CD14-positive monocyte (primary cell): ENCODE measurements at regions not wholly inside any gene's neighbourhood (a gene's known extent, or its start where the extent isn't known, plus 50 kb on each side); places are given as distances from the start of the nearest gene placed in this dataset.
"Not testable (repeated sequence)": the region's sequence is repeated elsewhere in the genome, so short reads cannot be mapped to it uniquely, and the experiment has no call there.

Experiments used
- DNase-seq, 3 donors: peaks; one replicate each; pipeline ENCODE4 v3.0.0-alpha.2; 2011 to 2022
- H2AFZ ChIP-seq: 2 replicates; pipeline ENCODE4 v1.6.0; 2012; ENCODE audit warnings: mild to moderate bottlenecking, low read depth, low read length, inconsistent platforms; ENCODE audit not compliant: insufficient read depth, poor library complexity, severe bottlenecking
- H3K27ac ChIP-seq, 2 donors: 1 replicate in 1 of 2; 2 replicates in 1 of 2; pipeline ENCODE4 v1.5.1; 2012 to 2013; ENCODE audit warnings: low read length in 2 of 2, control low read depth in 1 of 2, inconsistent platforms in 1 of 2, low read depth in 1 of 2, mild to moderate bottlenecking in 1 of 2
- H3K27me3 ChIP-seq, 2 donors: one replicate each; pipeline versions ENCODE4 v1.6.0 to v1.6.1; 2011 to 2013; ENCODE audit warnings: low read length in 2 of 2; ENCODE audit not compliant: control insufficient read depth in 2 of 2, insufficient read depth in 2 of 2
- H3K36me3 ChIP-seq, 2 donors: replicated peaks in 1 of 2; 1 replicate in 1 of 2; 2 replicates in 1 of 2; pipeline versions ENCODE4 v1.5.1 to v1.6.1; 2012 to 2013; ENCODE audit warnings: low read length in 2 of 2, control low read depth in 1 of 2, inconsistent platforms in 1 of 2, mild to moderate bottlenecking in 1 of 2; ENCODE audit not compliant: insufficient read depth in 2 of 2, control insufficient read depth in 1 of 2
- H3K4me1 ChIP-seq, 2 donors: 1 replicate in 1 of 2; 2 replicates in 1 of 2; pipeline versions ENCODE4 v1.5.1 to v1.6.1; 2012 to 2013; ENCODE audit warnings: low read length in 2 of 2, control low read depth in 1 of 2, inconsistent platforms in 1 of 2, mild to moderate bottlenecking in 1 of 2, moderate library complexity in 1 of 2; ENCODE audit not compliant: insufficient read depth in 2 of 2, control insufficient read depth in 1 of 2
- H3K4me2 ChIP-seq: replicated peaks from 2 replicates; pipeline ENCODE3; 2012; ENCODE audit warnings: low read length, moderate library complexity, mild to moderate bottlenecking; ENCODE audit not compliant: poor library complexity, severe bottlenecking; ENCODE audit errors: extremely low read depth
- H3K4me3 ChIP-seq, 3 experiments: fragments of 200-600 bp in 1 of 3; sonication (generic) in 1 of 3; replicated peaks in 1 of 3; 1 replicate in 2 of 3; 2 replicates in 1 of 3; pipeline ENCODE4 v1.5.1; 2011 to 2013; ENCODE audit warnings: low read length in 3 of 3, mild to moderate bottlenecking in 3 of 3, control low read depth in 2 of 3, low read depth in 2 of 3, inconsistent platforms in 1 of 3, moderate library complexity in 1 of 3
- H3K79me2 ChIP-seq: 2 replicates; pipeline ENCODE4 v1.6.0; 2012; ENCODE audit warnings: mild to moderate bottlenecking, control low read depth, inconsistent platforms, low read length, moderate library complexity; ENCODE audit not compliant: insufficient read depth
- H3K9ac ChIP-seq: 2 replicates; pipeline ENCODE4 v1.6.0; 2017; ENCODE audit warnings: low read length, mild to moderate bottlenecking; ENCODE audit not compliant: insufficient read depth, poor library complexity, severe bottlenecking
- H3K9me3 ChIP-seq, 2 donors: replicated peaks in 1 of 2; 1 replicate in 1 of 2; 2 replicates in 1 of 2; pipeline versions ENCODE4 v1.5.1 to v1.6.1; 2012 to 2013; ENCODE audit warnings: low read length in 2 of 2, control low read depth in 1 of 2; ENCODE audit not compliant: control insufficient read depth in 1 of 2, insufficient read depth in 1 of 2
- H4K20me1 ChIP-seq: 2 replicates; pipeline ENCODE4 v1.6.0; 2012; ENCODE audit warnings: mild to moderate bottlenecking, low read length, control low read depth, moderate library complexity; ENCODE audit not compliant: insufficient read depth
- H3K27ac Mint-ChIP-seq, 7 donors: one replicate each; pipeline ENCODE4 v1.8.0; 2020; ENCODE audit warnings: mild to moderate bottlenecking in 7 of 7, mixed read lengths in 7 of 7, moderate library complexity in 6 of 7, inconsistent platforms in 2 of 7
- H3K27me3 Mint-ChIP-seq, 3 donors: one replicate each; pipeline ENCODE4 v1.8.0; 2021 to 2022; ENCODE audit warnings: low read depth in 3 of 3, mild to moderate bottlenecking in 3 of 3, mixed read lengths in 3 of 3, moderate library complexity in 3 of 3, inconsistent platforms in 1 of 3
- H3K36me3 Mint-ChIP-seq, 2 donors: one replicate each; pipeline ENCODE4 v1.8.0; 2020; ENCODE audit warnings: mixed read lengths in 2 of 2, inconsistent platforms in 1 of 2, mild to moderate bottlenecking in 1 of 2
- H3K4me1 Mint-ChIP-seq: one replicate; pipeline ENCODE4 v1.8.0; 2020; ENCODE audit warnings: mild to moderate bottlenecking, mixed read lengths
- H3K4me3 Mint-ChIP-seq, 2 donors: one replicate each; pipeline ENCODE4 v1.8.0; 2020; ENCODE audit warnings: mild to moderate bottlenecking in 2 of 2, mixed read lengths in 2 of 2, moderate library complexity in 1 of 2
- H3K9me3 Mint-ChIP-seq, 7 donors: one replicate each; pipeline ENCODE4 v1.8.0; 2020 to 2022; ENCODE audit warnings: mixed read lengths in 7 of 7, mild to moderate bottlenecking in 6 of 7, moderate library complexity in 6 of 7, inconsistent platforms in 2 of 7
- CTCF ChIP-seq: fragments of 200-600 bp; IDR thresholded peaks from one replicate; pipeline ENCODE4 v1.8.0; 2022; ENCODE audit warnings: antibody characterized with exemption, mild to moderate bottlenecking
- WGBS: methylation state at CpG from one replicate; pipeline ENCODE4 v1.1.5; 2013; ENCODE audit warnings: missing lambda C conversion rate; ENCODE audit not compliant: insufficient coverage; 5-methylcytosine and 5-hydroxymethylcytosine counted together
- intact Hi-C, 2 donors: fragments of 100-400 bp; cut with micrococcal nuclease; formaldehyde crosslinking; loops; one replicate each; pipeline versions ENCODE4 v1.15.0 to v1.15.1; 2023

GRCh38 chr5:27103486-27103885, 65.1 kb upstream of the CDH9 start:
- no peaks in the 10 kb centered on the region for H3K27me3 ChIP-seq
- no peaks in the 10 kb centered on the region for H3K36me3 ChIP-seq
- no peak overlapping the region for H3K9ac ChIP-seq
- H3K9me3 ChIP-seq: peaks cover 0 to 3% of the 10 kb centered on the region in 2 donors
- Mint-ChIP-seq H3K4me1 (no peaks in the 10 kb centered on the region), H3K27me3 (peaks cover 0 to 2% (median 0%) of the 10 kb centered on the region in 3 donors), H3K4me3 (no peak overlapping the region), H3K36me3 (no peaks in the 10 kb centered on the region), H3K9me3 (peaks cover 0 to 6% (median 3%) of the 10 kb centered on the region in 7 donors), H3K27ac (no peak overlapping the region)
- no CpG with 5 or more reads among the region's 2 CpGs for WGBS
- DNase-seq: no peak
- no peak overlapping the region for H3K4me2 ChIP-seq
- no peak for TF ChIP-seq CTCF
- no peak overlapping the region for H3K4me3 ChIP-seq
- H2AFZ ChIP-seq: no peak overlapping the region
- no peaks in the 10 kb centered on the region for H3K4me1 ChIP-seq
- intact Hi-C loops: no loop called here
- H4K20me1 ChIP-seq: no peaks in the 10 kb centered on the region
- no peaks in the 10 kb centered on the region for H3K79me2 ChIP-seq
- no peak overlapping the region for H3K27ac ChIP-seq

- WGBS: 92% methylated on average over 13 of the region's 16 CpGs
- H4K20me1 ChIP-seq, intact Hi-C loops, H3K79me2 ChIP-seq, H3K27me3 ChIP-seq, H2AFZ ChIP-seq, H3K27ac ChIP-seq, H3K27me3 Mint-ChIP-seq, H3K36me3 ChIP-seq, H3K4me3 Mint-ChIP-seq, H3K9me3 Mint-ChIP-seq, H3K4me1 ChIP-seq, H3K4me1 Mint-ChIP-seq, H3K27ac Mint-ChIP-seq, DNase-seq, H3K4me2 ChIP-seq, H3K36me3 Mint-ChIP-seq, H3K9ac ChIP-seq, H3K4me3 ChIP-seq: not testable (repeated sequence)
- H3K9me3 ChIP-seq: peaks cover 8 to 12% of the 10 kb centered on the region in 2 donors
Measured at GRCh38 chr5:27095761-27096160, 57.4 kb upstream of the CDH9 start.
